WTC11 (cell line): ENCODE measurements at regions not wholly inside any gene's neighbourhood (a gene's known extent, or its start where the extent isn't known, plus 50 kb on each side); places are given as distances from the start of the nearest gene placed in this dataset.

Experiments used
- CREB1 ChIP-seq: sonication (generic); formaldehyde crosslinking; IDR thresholded peaks from 2 replicates; pipeline ENCODE4 v1.8.0; 2023; ENCODE audit warnings: mild to moderate bottlenecking, missing genetic modification reagents
- CREM ChIP-seq: sonication (generic); formaldehyde crosslinking; IDR thresholded peaks from 2 replicates; pipeline ENCODE4 v1.8.1; 2022; ENCODE audit warnings: mild to moderate bottlenecking, missing genetic modification reagents, moderate library complexity
- CTCF ChIP-seq: fragments of 200-600 bp; IDR thresholded peaks from 2 replicates; pipeline ENCODE4 v1.8.0; 2022; ENCODE audit warnings: antibody characterized with exemption
- ELF4 ChIP-seq: sonication (generic); formaldehyde crosslinking; IDR thresholded peaks from 2 replicates; pipeline ENCODE4 v1.8.1; 2022; ENCODE audit warnings: low read depth, mild to moderate bottlenecking, moderate library complexity, missing genetic modification reagents
- ESRRA ChIP-seq: sonication (generic); formaldehyde crosslinking; IDR thresholded peaks from 2 replicates; pipeline ENCODE4 v1.8.1; 2022; ENCODE audit warnings: mild to moderate bottlenecking, missing genetic modification reagents, borderline replicate concordance
- ETV6 ChIP-seq: sonication (generic); formaldehyde crosslinking; IDR thresholded peaks from 2 replicates; pipeline ENCODE4 v1.8.1; 2022; ENCODE audit warnings: mild to moderate bottlenecking, missing genetic modification reagents
- FOXK1 ChIP-seq: sonication (generic); formaldehyde crosslinking; IDR thresholded peaks from 2 replicates; pipeline ENCODE4 v1.8.0; 2022; ENCODE audit warnings: mild to moderate bottlenecking, moderate library complexity, missing genetic modification reagents
- GABPB1 ChIP-seq: sonication (generic); formaldehyde crosslinking; IDR thresholded peaks from 2 replicates; pipeline ENCODE4 v1.8.1; 2023; ENCODE audit warnings: mild to moderate bottlenecking, missing genetic modification reagents
- MAX ChIP-seq: sonication (generic); formaldehyde crosslinking; IDR thresholded peaks from 2 replicates; pipeline ENCODE4 v1.8.0; 2022; ENCODE audit warnings: mild to moderate bottlenecking, missing genetic modification reagents
- NR2C2 ChIP-seq: sonication (generic); formaldehyde crosslinking; IDR thresholded peaks from 2 replicates; pipeline ENCODE4 v1.8.0; 2022; ENCODE audit warnings: mild to moderate bottlenecking, missing genetic modification reagents
- TP53 ChIP-seq: sonication (generic); formaldehyde crosslinking; IDR thresholded peaks from 2 replicates; pipeline ENCODE4 v1.8.1; 2023; ENCODE audit warnings: mild to moderate bottlenecking, missing genetic modification reagents
- USF1 ChIP-seq: sonication (generic); formaldehyde crosslinking; IDR thresholded peaks from 2 replicates; pipeline ENCODE4 v1.8.0; 2022; ENCODE audit warnings: mild to moderate bottlenecking, missing genetic modification reagents
- ZBTB43 ChIP-seq: sonication (generic); formaldehyde crosslinking; IDR thresholded peaks from 2 replicates; pipeline ENCODE4 v1.8.1; 2023; ENCODE audit warnings: mild to moderate bottlenecking, missing genetic modification reagents

GRCh38 chr15:31974154-31974794 lies 56.0 kb upstream of the CHRNA7 start:
- TF ChIP-seq ESRRA: no peak
- TF ChIP-seq CTCF: no peak
- TF ChIP-seq GABPB1 (CRISPR knock-in tag): no peak
- no peak for TF ChIP-seq ZBTB43 (CRISPR knock-in tag)
- TF ChIP-seq CREM (CRISPR knock-in tag): no peak
- no peak for TF ChIP-seq ETV6 (CRISPR knock-in tag)
- TF ChIP-seq MAX (CRISPR knock-in tag): no peak
- no peak for TF ChIP-seq USF1 (CRISPR knock-in tag)
- no peak for TF ChIP-seq NR2C2 (CRISPR knock-in tag)
- TF ChIP-seq FOXK1: no peak
- TF ChIP-seq TP53: no peak
- no peak for TF ChIP-seq CREB1
- TF ChIP-seq ELF4: no peak
